Erythroblast (primary cell): ENCODE measurements at regions not wholly inside any gene's neighbourhood (a gene's known extent, or its start where the extent isn't known, plus 50 kb on each side); places are given as distances from the start of the nearest gene placed in this dataset.

Experiments used
- GATA1 ChIP-seq: IDR thresholded peaks from 2 replicates; pipeline ENCODE4 v1.6.1; 2011; ENCODE audit warnings: low read depth, mild to moderate bottlenecking, control low read depth, low read length, moderate library complexity
- POLR2A ChIP-seq: IDR thresholded peaks from 2 replicates; pipeline ENCODE4 v1.6.1; 2011; ENCODE audit warnings: mild to moderate bottlenecking, low read length

DNA sequence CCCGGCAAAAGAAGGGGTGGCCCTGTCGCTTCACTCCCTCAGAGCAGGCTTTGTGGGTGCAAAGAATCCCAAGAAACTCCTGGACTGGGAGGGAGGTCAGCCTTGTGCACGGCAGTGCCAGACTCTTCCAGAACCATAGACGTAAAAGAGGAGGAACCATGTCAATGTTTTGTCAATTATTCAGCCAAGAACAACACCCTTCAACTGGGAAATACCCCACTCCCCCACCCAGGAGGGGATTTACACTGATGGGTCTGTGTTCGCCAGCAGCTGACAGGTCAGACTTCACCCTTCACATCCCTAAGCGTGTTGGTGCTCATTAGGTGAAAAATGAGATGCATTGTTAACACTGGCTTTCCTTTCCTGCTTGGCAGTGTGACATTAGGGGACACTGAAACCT lies 116.8 kb upstream of the BMPER start:
- TF ChIP-seq POLR2A (no peak), GATA1 (no peak)
